ENCODE measurements at regions not wholly inside any gene's neighbourhood (a gene's known extent, or its start where the extent isn't known, plus 50 kb on each side); places are given as distances from the start of the nearest gene placed in this dataset.
"Not testable (repeated sequence)": the region's sequence is repeated elsewhere in the genome, so short reads cannot be mapped to it uniquely, and the experiment has no call there.

DNA sequence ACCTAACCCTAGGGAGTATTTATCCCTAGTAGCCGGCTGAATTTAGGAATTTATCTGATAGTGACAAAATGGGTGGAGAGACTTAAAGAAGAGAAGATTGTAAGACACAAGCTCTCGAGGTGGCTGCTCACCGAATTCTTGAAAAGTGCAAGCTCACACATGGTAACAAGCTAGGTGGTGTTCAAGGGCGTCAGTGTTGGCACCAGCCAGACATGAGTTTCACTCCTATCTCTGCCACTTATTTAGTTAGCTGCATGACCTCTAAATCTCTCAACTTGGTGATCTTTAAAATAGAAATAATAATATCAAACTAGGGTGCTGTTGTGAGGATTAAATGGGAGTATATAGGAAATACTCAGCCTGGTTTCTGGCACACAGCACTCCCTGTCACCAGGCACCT, 102.6 kb upstream of the APCDD1 start:
- Histone ChIP-seq H3K4me1 (ENCODE audit: control insufficient read depth, insufficient read depth, low read length) (no peaks in the 10 kb centered on the region), H3K27ac (ENCODE audit: low read depth, low read length) (no peak overlapping the region), H3K9ac (ENCODE audit: low read length) (no peak overlapping the region), H3K27me3 (ENCODE audit: control insufficient read depth, insufficient read depth, low read length) (no peaks in the 10 kb centered on the region), H3K9me3 (ENCODE audit: control insufficient read depth, insufficient read depth, low read depth, low read length) (peaks cover 10% of the 10 kb centered on the region), H3K4me3 (ENCODE audit: low read depth, low read length) (no peak overlapping the region), H3K36me3 (ENCODE audit: control insufficient read depth, insufficient read depth, low read length) (no peaks in the 10 kb centered on the region)

GRCh38 chr18:10352671-10353070, 101.8 kb upstream of the APCDD1 start:
- H3K4me1 ChIP-seq (ENCODE audit: control insufficient read depth, insufficient read depth, low read length): no peaks in the 10 kb centered on the region
- H3K27ac ChIP-seq (ENCODE audit: low read depth, low read length): no peak overlapping the region
- H3K9me3 ChIP-seq (ENCODE audit: control insufficient read depth, insufficient read depth, low read depth, low read length): peaks cover 16% of the 10 kb centered on the region
- no peak overlapping the region for H3K9ac ChIP-seq (ENCODE audit: low read length)
- no peaks in the 10 kb centered on the region for H3K27me3 ChIP-seq (ENCODE audit: control insufficient read depth, insufficient read depth, low read length)
- no peak overlapping the region for H3K4me3 ChIP-seq (ENCODE audit: low read depth, low read length)
- H3K36me3 ChIP-seq (ENCODE audit: control insufficient read depth, insufficient read depth, low read length): no peaks in the 10 kb centered on the region

DNA sequence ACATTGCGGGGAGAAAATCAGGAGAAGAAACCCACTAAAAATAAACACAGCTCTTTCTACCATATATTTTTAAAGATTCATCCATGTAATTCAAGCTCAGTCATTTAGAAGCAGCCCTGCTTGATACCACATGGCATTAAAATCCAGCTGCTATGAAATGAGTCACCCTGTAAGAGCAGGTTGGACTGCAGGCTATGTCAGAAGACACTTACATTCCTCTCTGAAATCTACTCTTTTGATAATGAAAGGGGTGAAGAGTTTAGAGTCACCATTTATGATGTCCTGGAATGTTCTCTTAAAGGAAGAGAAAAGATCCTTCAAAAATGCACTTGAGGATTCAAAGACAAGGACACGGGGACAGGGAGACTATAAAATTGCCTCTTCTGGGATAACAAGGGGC, 100.6 kb upstream of the APCDD1 start:
- Histone ChIP-seq H3K27ac (ENCODE audit: low read depth, low read length) (no peak overlapping the region), H3K4me1 (ENCODE audit: control insufficient read depth, insufficient read depth, low read length) (no peaks in the 10 kb centered on the region), H3K4me3 (ENCODE audit: low read depth, low read length) (no peak overlapping the region), H3K36me3 (ENCODE audit: control insufficient read depth, insufficient read depth, low read length) (no peaks in the 10 kb centered on the region), H3K9me3 (ENCODE audit: control insufficient read depth, insufficient read depth, low read depth, low read length) (peaks cover 16% of the 10 kb centered on the region), H3K27me3 (ENCODE audit: control insufficient read depth, insufficient read depth, low read length) (no peaks in the 10 kb centered on the region), H3K9ac (ENCODE audit: low read length) (no peak overlapping the region)

DNA sequence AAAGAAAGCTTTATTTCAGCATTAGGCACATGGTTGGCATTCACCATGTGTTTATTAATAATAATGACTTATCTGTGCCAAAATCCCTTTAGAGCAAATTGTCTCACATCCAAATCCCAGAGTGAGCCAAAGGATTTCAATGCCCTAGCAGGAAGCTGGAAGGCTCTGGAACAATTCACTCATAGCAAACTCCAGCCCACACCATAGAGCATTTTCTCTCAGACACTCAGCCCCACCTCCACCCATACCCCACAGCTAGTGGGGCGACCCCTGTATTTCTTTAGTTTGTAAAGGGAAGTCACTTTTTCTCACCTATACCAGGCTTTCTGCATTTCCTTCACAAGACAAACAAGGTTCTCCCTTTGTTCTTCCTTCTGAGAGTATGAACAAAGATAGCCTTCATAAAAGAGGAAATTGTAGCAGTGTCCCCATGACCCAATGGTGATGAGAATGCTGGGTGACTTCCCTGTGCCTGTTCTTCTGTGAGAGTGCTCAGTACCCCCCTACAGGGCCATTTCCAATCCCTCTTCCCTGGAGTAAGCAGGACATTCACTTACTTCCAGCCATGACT, 100.1 kb upstream of the APCDD1 start:
- H3K27ac ChIP-seq (ENCODE audit: low read depth, low read length): no peak overlapping the region
- H3K36me3 ChIP-seq (ENCODE audit: control insufficient read depth, insufficient read depth, low read length): no peaks in the 10 kb centered on the region
- H3K4me3 ChIP-seq (ENCODE audit: low read depth, low read length): no peak overlapping the region
- no peaks in the 10 kb centered on the region for H3K4me1 ChIP-seq (ENCODE audit: control insufficient read depth, insufficient read depth, low read length)
- H3K27me3 ChIP-seq (ENCODE audit: control insufficient read depth, insufficient read depth, low read length): no peaks in the 10 kb centered on the region
- no peak overlapping the region for H3K9ac ChIP-seq (ENCODE audit: low read length)
- peaks cover 16% of the 10 kb centered on the region for H3K9me3 ChIP-seq (ENCODE audit: control insufficient read depth, insufficient read depth, low read depth, low read length)

GRCh38 chr18:10354890-10355289, 99.5 kb upstream of the APCDD1 start:
- Histone ChIP-seq H3K4me1 (ENCODE audit: control insufficient read depth, insufficient read depth, low read length) (no peaks in the 10 kb centered on the region), H3K4me3 (ENCODE audit: low read depth, low read length) (no peak overlapping the region), H3K9ac (ENCODE audit: low read length) (no peak overlapping the region), H3K27me3 (ENCODE audit: control insufficient read depth, insufficient read depth, low read length) (no peaks in the 10 kb centered on the region), H3K9me3 (ENCODE audit: control insufficient read depth, insufficient read depth, low read depth, low read length) (peaks cover 16% of the 10 kb centered on the region), H3K27ac (ENCODE audit: low read depth, low read length) (no peak overlapping the region), H3K36me3 (ENCODE audit: control insufficient read depth, insufficient read depth, low read length) (no peaks in the 10 kb centered on the region)

GRCh38 chr18:10356999-10357398, 97.4 kb upstream of the APCDD1 start:
- H3K9ac ChIP-seq (ENCODE audit: low read length); H3K4me3 ChIP-seq (ENCODE audit: low read depth, low read length); H3K27me3 ChIP-seq (ENCODE audit: control insufficient read depth, insufficient read depth, low read length); H3K36me3 ChIP-seq (ENCODE audit: control insufficient read depth, insufficient read depth, low read length); H3K4me1 ChIP-seq (ENCODE audit: control insufficient read depth, insufficient read depth, low read length); H3K27ac ChIP-seq (ENCODE audit: low read depth, low read length): not testable (repeated sequence)
- peaks cover 16% of the 10 kb centered on the region for H3K9me3 ChIP-seq (ENCODE audit: control insufficient read depth, insufficient read depth, low read depth, low read length)

DNA sequence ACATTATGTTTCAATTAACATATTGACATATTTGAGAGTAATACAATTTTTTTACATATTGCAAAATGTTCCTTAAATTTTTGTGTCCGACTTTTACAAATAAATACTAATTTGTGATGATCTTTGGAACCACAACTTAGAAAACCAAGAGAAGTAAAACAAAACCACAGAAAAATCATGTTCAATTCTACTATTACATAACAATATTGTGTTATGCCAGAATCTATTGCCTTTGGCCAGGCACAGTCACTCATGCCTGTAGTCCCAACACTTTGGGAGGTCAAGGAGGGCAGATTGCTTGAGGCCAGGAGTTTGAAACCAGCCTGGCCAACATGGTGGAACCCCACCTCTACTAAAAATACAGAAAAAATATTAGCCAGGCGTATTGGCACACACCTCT, 92.8 kb upstream of the APCDD1 start:
- no peak overlapping the region for H3K9ac ChIP-seq (ENCODE audit: low read length)
- H3K27me3 ChIP-seq (ENCODE audit: control insufficient read depth, insufficient read depth, low read length): no peaks in the 10 kb centered on the region; the same call in 1 of the 2 replicates

DNA sequence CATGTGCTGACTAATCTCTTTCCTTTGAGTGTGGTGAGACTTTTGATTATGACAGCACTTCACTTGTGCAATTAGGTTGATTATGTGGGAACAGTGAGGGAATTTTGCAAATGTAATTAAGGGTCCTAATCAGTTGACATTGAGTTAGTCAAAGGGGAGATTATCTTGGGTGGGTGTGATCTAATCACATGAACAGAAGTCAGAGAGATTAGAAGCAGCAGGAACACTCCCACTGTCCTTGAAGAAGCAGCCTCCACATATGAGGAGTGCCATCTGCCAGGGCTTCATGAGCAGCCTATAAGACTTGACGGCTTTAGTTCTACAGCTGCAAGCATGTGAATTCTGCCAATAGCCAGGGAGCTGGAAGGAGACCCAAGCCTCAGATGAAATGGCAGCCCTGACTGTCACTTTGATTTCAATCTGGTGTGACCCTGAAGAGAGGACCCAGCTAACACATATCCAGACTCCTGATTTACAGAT, 89.4 kb upstream of the APCDD1 start:
- peaks cover 4% of the 10 kb centered on the region; the same call in 1 of the 2 replicates for H3K4me1 ChIP-seq (ENCODE audit: control insufficient read depth, insufficient read depth, low read length)
- no peak overlapping the region for H3K4me3 ChIP-seq (ENCODE audit: low read depth, low read length)
- peaks cover 6% of the 10 kb centered on the region; the same call in 1 of the 2 replicates for H3K27me3 ChIP-seq (ENCODE audit: control insufficient read depth, insufficient read depth, low read length)
- no peak overlapping the region for H3K9ac ChIP-seq (ENCODE audit: low read length)
- peaks cover 14% of the 10 kb centered on the region; the same call in 1 of the 2 replicates for H3K9me3 ChIP-seq (ENCODE audit: control insufficient read depth, insufficient read depth, low read depth, low read length)
- H3K27ac ChIP-seq (ENCODE audit: low read depth, low read length): no peak overlapping the region
- no peaks in the 10 kb centered on the region for H3K36me3 ChIP-seq (ENCODE audit: control insufficient read depth, insufficient read depth, low read length)

More for the DNA sequence above, 92.8 kb upstream of the APCDD1 start:
- Histone ChIP-seq H3K4me1 (ENCODE audit: control insufficient read depth, insufficient read depth, low read length) (no peaks in the 10 kb centered on the region), H3K4me3 (ENCODE audit: low read depth, low read length) (no peak overlapping the region), H3K36me3 (ENCODE audit: control insufficient read depth, insufficient read depth, low read length) (no peaks in the 10 kb centered on the region), H3K9me3 (ENCODE audit: control insufficient read depth, insufficient read depth, low read depth, low read length) (peaks cover 22% of the 10 kb centered on the region), H3K27ac (ENCODE audit: low read depth, low read length) (no peak overlapping the region)

GRCh38 chr18:10365901-10366300, 88.5 kb upstream of the APCDD1 start:
- Histone ChIP-seq H3K9ac (ENCODE audit: low read length) (no peak overlapping the region), H3K9me3 (ENCODE audit: control insufficient read depth, insufficient read depth, low read depth, low read length) (peaks cover 14% of the 10 kb centered on the region; the same call in 1 of the 2 replicates)

GRCh38 chr18:10367836-10368235, 86.6 kb upstream of the APCDD1 start:
- Histone ChIP-seq H3K9me3 (ENCODE audit: control insufficient read depth, insufficient read depth, low read depth, low read length) (peaks cover 12% of the 10 kb centered on the region; the same call in 1 of the 2 replicates), H3K4me1 (ENCODE audit: control insufficient read depth, insufficient read depth, low read length) (peaks cover 13% of the 10 kb centered on the region; the same call in 1 of the 2 replicates), H3K27ac (ENCODE audit: low read depth, low read length) (no peak overlapping the region), H3K9ac (ENCODE audit: low read length) (no peak overlapping the region), H3K36me3 (ENCODE audit: control insufficient read depth, insufficient read depth, low read length) (no peaks in the 10 kb centered on the region), H3K4me3 (ENCODE audit: low read depth, low read length) (no peak overlapping the region), H3K27me3 (ENCODE audit: control insufficient read depth, insufficient read depth, low read length) (peaks cover 6% of the 10 kb centered on the region; the same call in 1 of the 2 replicates)

More at GRCh38 chr18:10365901-10366300, 88.5 kb upstream of the APCDD1 start:
- Histone ChIP-seq H3K4me3 (ENCODE audit: low read depth, low read length) (no peak overlapping the region), H3K27me3 (ENCODE audit: control insufficient read depth, insufficient read depth, low read length) (peaks cover 6% of the 10 kb centered on the region; the same call in 1 of the 2 replicates), H3K4me1 (ENCODE audit: control insufficient read depth, insufficient read depth, low read length) (peaks cover 6% of the 10 kb centered on the region; the same call in 1 of the 2 replicates), H3K27ac (ENCODE audit: low read depth, low read length) (no peak overlapping the region), H3K36me3 (ENCODE audit: control insufficient read depth, insufficient read depth, low read length) (no peaks in the 10 kb centered on the region)

- Histone ChIP-seq H3K9me3 (ENCODE audit: control insufficient read depth, insufficient read depth, low read depth, low read length) (peaks cover 8% of the 10 kb centered on the region; the same call in 1 of the 2 replicates), H3K36me3 (ENCODE audit: control insufficient read depth, insufficient read depth, low read length) (no peaks in the 10 kb centered on the region), H3K4me1 (ENCODE audit: control insufficient read depth, insufficient read depth, low read length) (peaks cover 13% of the 10 kb centered on the region; the same call in 1 of the 2 replicates), H3K27ac (ENCODE audit: low read depth, low read length) (no peak overlapping the region), H3K27me3 (ENCODE audit: control insufficient read depth, insufficient read depth, low read length) (peaks cover 6% of the 10 kb centered on the region; the same call in 1 of the 2 replicates), H3K4me3 (ENCODE audit: low read depth, low read length) (no peak overlapping the region), H3K9ac (ENCODE audit: low read length) (no peak overlapping the region)
Observed at GRCh38 chr18:10368456-10369453, 85.7 kb upstream of the APCDD1 start.

All from HUES6 (cell line).